ENCODE measurements at regions not wholly inside any gene's neighbourhood (a gene's known extent, or its start where the extent isn't known, plus 50 kb on each side); places are given as distances from the start of the nearest gene placed in this dataset.

- TF ChIP-seq, protein P1, sequence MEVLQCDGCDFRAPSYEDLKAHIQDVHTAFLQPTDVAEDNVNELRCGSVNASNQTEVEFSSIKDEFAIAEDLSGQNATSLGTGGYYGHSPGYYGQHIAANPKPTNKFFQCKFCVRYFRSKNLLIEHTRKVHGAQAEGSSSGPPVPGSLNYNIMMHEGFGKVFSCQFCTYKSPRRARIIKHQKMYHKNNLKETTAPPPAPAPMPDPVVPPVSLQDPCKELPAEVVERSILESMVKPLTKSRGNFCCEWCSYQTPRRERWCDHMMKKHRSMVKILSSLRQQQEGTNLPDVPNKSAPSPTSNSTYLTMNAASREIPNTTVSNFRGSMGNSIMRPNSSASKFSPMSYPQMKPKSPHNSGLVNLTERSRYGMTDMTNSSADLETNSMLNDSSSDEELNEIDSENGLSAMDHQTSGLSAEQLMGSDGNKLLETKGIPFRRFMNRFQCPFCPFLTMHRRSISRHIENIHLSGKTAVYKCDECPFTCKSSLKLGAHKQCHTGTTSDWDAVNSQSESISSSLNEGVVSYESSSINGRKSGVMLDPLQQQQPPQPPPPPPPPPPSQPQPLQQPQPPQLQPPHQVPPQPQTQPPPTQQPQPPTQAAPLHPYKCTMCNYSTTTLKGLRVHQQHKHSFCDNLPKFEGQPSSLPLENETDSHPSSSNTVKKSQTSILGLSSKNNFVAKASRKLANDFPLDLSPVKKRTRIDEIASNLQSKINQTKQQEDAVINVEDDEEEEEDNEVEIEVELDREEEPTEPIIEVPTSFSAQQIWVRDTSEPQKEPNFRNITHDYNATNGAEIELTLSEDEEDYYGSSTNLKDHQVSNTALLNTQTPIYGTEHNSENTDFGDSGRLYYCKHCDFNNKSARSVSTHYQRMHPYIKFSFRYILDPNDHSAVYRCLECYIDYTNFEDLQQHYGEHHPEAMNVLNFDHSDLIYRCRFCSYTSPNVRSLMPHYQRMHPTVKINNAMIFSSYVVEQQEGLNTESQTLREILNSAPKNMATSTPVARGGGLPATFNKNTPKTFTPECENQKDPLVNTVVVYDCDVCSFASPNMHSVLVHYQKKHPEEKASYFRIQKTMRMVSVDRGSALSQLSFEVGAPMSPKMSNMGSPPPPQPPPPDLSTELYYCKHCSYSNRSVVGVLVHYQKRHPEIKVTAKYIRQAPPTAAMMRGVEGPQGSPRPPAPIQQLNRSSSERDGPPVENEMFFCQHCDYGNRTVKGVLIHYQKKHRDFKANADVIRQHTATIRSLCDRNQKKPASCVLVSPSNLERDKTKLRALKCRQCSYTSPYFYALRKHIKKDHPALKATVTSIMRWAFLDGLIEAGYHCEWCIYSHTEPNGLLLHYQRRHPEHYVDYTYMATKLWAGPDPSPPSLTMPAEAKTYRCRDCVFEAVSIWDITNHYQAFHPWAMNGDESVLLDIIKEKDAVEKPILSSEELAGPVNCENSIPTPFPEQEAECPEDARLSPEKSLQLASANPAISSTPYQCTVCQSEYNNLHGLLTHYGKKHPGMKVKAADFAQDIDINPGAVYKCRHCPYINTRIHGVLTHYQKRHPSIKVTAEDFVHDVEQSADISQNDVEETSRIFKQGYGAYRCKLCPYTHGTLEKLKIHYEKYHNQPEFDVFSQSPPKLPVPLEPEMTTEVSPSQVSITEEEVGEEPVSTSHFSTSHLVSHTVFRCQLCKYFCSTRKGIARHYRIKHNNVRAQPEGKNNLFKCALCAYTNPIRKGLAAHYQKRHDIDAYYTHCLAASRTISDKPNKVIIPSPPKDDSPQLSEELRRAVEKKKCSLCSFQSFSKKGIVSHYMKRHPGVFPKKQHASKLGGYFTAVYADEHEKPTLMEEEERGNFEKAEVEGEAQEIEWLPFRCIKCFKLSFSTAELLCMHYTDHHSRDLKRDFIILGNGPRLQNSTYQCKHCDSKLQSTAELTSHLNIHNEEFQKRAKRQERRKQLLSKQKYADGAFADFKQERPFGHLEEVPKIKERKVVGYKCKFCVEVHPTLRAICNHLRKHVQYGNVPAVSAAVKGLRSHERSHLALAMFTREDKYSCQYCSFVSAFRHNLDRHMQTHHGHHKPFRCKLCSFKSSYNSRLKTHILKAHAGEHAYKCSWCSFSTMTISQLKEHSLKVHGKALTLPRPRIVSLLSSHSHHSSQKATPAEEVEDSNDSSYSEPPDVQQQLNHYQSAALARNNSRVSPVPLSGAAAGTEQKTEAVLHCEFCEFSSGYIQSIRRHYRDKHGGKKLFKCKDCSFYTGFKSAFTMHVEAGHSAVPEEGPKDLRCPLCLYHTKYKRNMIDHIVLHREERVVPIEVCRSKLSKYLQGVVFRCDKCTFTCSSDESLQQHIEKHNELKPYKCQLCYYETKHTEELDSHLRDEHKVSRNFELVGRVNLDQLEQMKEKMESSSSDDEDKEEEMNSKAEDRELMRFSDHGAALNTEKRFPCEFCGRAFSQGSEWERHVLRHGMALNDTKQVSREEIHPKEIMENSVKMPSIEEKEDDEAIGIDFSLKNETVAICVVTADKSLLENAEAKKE (CRISPR knock-in tag; IDR thresholded peaks at IDR 0.05) = no peak
- TF ChIP-seq ETS1 (IDR thresholded peaks at IDR 0.05) (no peak), JUNB (IDR thresholded peaks at IDR 0.05; ENCODE audit: unreplicated experiment) (no peak), EZH2phosphoT487 (IDR thresholded peaks at IDR 0.05; ENCODE audit: unreplicated experiment) (no peak), CREB1 (CRISPR knock-in tag; IDR thresholded peaks at IDR 0.05; ENCODE audit: low read depth) (no peak), CTCF (conservative IDR thresholded peaks at IDR 0.05; ENCODE audit: low read depth in 2 of 2) (no peak), POLR2AphosphoS5 (IDR thresholded peaks at IDR 0.05; ENCODE audit: low read depth) (no peak), ZNF331 (CRISPR knock-in tag; IDR thresholded peaks at IDR 0.05; ENCODE audit: low read depth) (no peak), ZNF114 (CRISPR knock-in tag; IDR thresholded peaks at IDR 0.05) (no peak), STAT1 (IDR thresholded peaks at IDR 0.05; ENCODE audit: unreplicated experiment) (no peak), NANOG (IDR thresholded peaks at IDR 0.05; ENCODE audit: borderline replicate concordance) (no peak), EZH2 (IDR thresholded peaks at IDR 0.05; ENCODE audit: low read depth, unreplicated experiment) (no peak)
- TF ChIP-seq, protein P2, sequence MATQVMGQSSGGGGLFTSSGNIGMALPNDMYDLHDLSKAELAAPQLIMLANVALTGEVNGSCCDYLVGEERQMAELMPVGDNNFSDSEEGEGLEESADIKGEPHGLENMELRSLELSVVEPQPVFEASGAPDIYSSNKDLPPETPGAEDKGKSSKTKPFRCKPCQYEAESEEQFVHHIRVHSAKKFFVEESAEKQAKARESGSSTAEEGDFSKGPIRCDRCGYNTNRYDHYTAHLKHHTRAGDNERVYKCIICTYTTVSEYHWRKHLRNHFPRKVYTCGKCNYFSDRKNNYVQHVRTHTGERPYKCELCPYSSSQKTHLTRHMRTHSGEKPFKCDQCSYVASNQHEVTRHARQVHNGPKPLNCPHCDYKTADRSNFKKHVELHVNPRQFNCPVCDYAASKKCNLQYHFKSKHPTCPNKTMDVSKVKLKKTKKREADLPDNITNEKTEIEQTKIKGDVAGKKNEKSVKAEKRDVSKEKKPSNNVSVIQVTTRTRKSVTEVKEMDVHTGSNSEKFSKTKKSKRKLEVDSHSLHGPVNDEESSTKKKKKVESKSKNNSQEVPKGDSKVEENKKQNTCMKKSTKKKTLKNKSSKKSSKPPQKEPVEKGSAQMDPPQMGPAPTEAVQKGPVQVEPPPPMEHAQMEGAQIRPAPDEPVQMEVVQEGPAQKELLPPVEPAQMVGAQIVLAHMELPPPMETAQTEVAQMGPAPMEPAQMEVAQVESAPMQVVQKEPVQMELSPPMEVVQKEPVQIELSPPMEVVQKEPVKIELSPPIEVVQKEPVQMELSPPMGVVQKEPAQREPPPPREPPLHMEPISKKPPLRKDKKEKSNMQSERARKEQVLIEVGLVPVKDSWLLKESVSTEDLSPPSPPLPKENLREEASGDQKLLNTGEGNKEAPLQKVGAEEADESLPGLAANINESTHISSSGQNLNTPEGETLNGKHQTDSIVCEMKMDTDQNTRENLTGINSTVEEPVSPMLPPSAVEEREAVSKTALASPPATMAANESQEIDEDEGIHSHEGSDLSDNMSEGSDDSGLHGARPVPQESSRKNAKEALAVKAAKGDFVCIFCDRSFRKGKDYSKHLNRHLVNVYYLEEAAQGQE (IDR thresholded peaks at IDR 0.05; ENCODE audit: unreplicated experiment) = no peak
- Histone ChIP-seq H3F3A (replicated peaks; ENCODE audit: low read depth) (no peaks in the 10 kb centered on the region), H3K4me2 (no peak overlapping the region), H4K20me1 (replicated peaks; ENCODE audit: insufficient read depth) (no peaks in the 10 kb centered on the region), H3K4me1 (ENCODE audit: insufficient read depth) (0 out of 2 replicates have a peak, but pooled peaks cover 2% of the 10 kb centered on the region), H3K36me3 (ENCODE audit: insufficient read depth) (no peaks in the 10 kb centered on the region), H3K79me2 (replicated peaks; ENCODE audit: insufficient read depth) (no peaks in the 10 kb centered on the region), H2AFZ (no peak overlapping the region), H3K27me3 (ENCODE audit: insufficient read depth) (no peaks in the 10 kb centered on the region), H3K9me2 (ENCODE audit: insufficient read depth) (peaks cover 2% of the 10 kb centered on the region; the same call in 1 of the 2 replicates), H3K4me3 (no peak overlapping the region), H3K27ac (ENCODE audit: low read depth) (no peak overlapping the region)
- Mint-ChIP-seq H3K27ac (no peak overlapping the region), H3K36me3 (ENCODE audit: low read depth) (peaks cover 19% of the 10 kb centered on the region; the same call in 2 of the 3 replicates), H3K27me3 (ENCODE audit: insufficient read depth, low read depth, poor library complexity) (peaks cover 3% of the 10 kb centered on the region), H3K4me3 (no peak overlapping the region), H3K9me3 (peaks cover 21% of the 10 kb centered on the region; the same call in 2 of the 3 replicates), H3K4me1 (peaks cover 8% of the 10 kb centered on the region; the same call in 2 of the 3 replicates)
- ATAC-seq = no peak
- DNase-seq (ENCODE audit: low spot score) = no peak
These were observed 349.3 kb upstream of the SPRY2 start for GRCh38 chr13:80690208-80690607.
